ENCODE measurements at regions not wholly inside any gene's neighbourhood (a gene's known extent, or its start where the extent isn't known, plus 50 kb on each side); places are given as distances from the start of the nearest gene placed in this dataset.

- DNase-seq (ENCODE audit: low read depth in 4 of 6, low spot score in 6 of 6) = peak in 1 of 6 donors; percentile 14
- H3K4me3 ChIP-seq (ENCODE audit: low read depth, low read length) = no peak overlapping the region
- no peaks in the 10 kb centered on the region for H3K36me3 ChIP-seq (ENCODE audit: control insufficient read depth, insufficient read depth, low read length)
- H3K9me3 ChIP-seq (ENCODE audit: control insufficient read depth, insufficient read depth, low read length) = no peaks in the 10 kb centered on the region
- H3K27ac ChIP-seq (ENCODE audit: low read depth, low read length) = no peak overlapping the region
- no peaks in the 10 kb centered on the region for H3K27me3 ChIP-seq (ENCODE audit: control insufficient read depth, insufficient read depth, low read length)
- no peaks in the 10 kb centered on the region for H3K4me1 ChIP-seq (ENCODE audit: control insufficient read depth, insufficient read depth, low read length)
These were observed 1526.6 kb upstream of the FLRT2 start for GRCh38 chr14:84003346-84003745.

GRCh38 chr14:84006643-84007155 lies 1523.2 kb upstream of the FLRT2 start:
- Histone ChIP-seq H3K27ac (ENCODE audit: low read depth, low read length) (no peak overlapping the region), H3K36me3 (ENCODE audit: control insufficient read depth, insufficient read depth, low read length) (no peaks in the 10 kb centered on the region), H3K27me3 (ENCODE audit: control insufficient read depth, insufficient read depth, low read length) (no peaks in the 10 kb centered on the region), H3K4me1 (ENCODE audit: control insufficient read depth, insufficient read depth, low read length) (no peaks in the 10 kb centered on the region), H3K4me3 (ENCODE audit: low read depth, low read length) (no peak overlapping the region), H3K9me3 (ENCODE audit: control insufficient read depth, insufficient read depth, low read length) (no peaks in the 10 kb centered on the region)
- DNase-seq (ENCODE audit: low read depth in 4 of 6, low spot score in 6 of 6) = peak in 1 of 6 donors; percentile 15
- WGBS (ENCODE audit: insufficient coverage) = 87% methylated on average over 3 of the region's 3 CpGs

- Histone ChIP-seq H3K27ac (ENCODE audit: low read depth, low read length) (no peak overlapping the region), H3K36me3 (ENCODE audit: control insufficient read depth, insufficient read depth, low read length) (no peaks in the 10 kb centered on the region), H3K27me3 (ENCODE audit: control insufficient read depth, insufficient read depth, low read length) (no peaks in the 10 kb centered on the region), H3K9me3 (ENCODE audit: control insufficient read depth, insufficient read depth, low read length) (no peaks in the 10 kb centered on the region), H3K4me3 (ENCODE audit: low read depth, low read length) (no peak overlapping the region), H3K4me1 (ENCODE audit: control insufficient read depth, insufficient read depth, low read length) (no peaks in the 10 kb centered on the region)
- WGBS (ENCODE audit: insufficient coverage) = no CpG with 5 or more reads among the region's 1 CpG
- DNase-seq (ENCODE audit: low read depth in 4 of 6, low spot score in 6 of 6) = no peak
These were observed 1516.5 kb upstream of the FLRT2 start for GRCh38 chr14:84013424-84013823.

- Histone ChIP-seq H3K9me3 (ENCODE audit: control insufficient read depth, insufficient read depth, low read length) (no peaks in the 10 kb centered on the region), H3K4me3 (ENCODE audit: low read depth, low read length) (no peak overlapping the region), H3K27me3 (ENCODE audit: control insufficient read depth, insufficient read depth, low read length) (no peaks in the 10 kb centered on the region), H3K36me3 (ENCODE audit: control insufficient read depth, insufficient read depth, low read length) (no peaks in the 10 kb centered on the region), H3K4me1 (ENCODE audit: control insufficient read depth, insufficient read depth, low read length) (no peaks in the 10 kb centered on the region), H3K27ac (ENCODE audit: low read depth, low read length) (no peak overlapping the region)
- DNase-seq (ENCODE audit: low read depth in 4 of 6, low spot score in 6 of 6) = peak in 5 of 6 donors; percentile 6 to 89 (median 22)
- 60% methylated on average over 1 of the region's 7 CpGs for WGBS (ENCODE audit: insufficient coverage)
These were observed 1512.4 kb upstream of the FLRT2 start for GRCh38 chr14:84017495-84017894.

GRCh38 chr14:84021433-84021832 lies 1508.5 kb upstream of the FLRT2 start:
- Histone ChIP-seq H3K27me3 (ENCODE audit: control insufficient read depth, insufficient read depth, low read length) (no peaks in the 10 kb centered on the region), H3K4me1 (ENCODE audit: control insufficient read depth, insufficient read depth, low read length) (no peaks in the 10 kb centered on the region), H3K9me3 (ENCODE audit: control insufficient read depth, insufficient read depth, low read length) (no peaks in the 10 kb centered on the region), H3K27ac (ENCODE audit: low read depth, low read length) (no peak overlapping the region), H3K36me3 (ENCODE audit: control insufficient read depth, insufficient read depth, low read length) (no peaks in the 10 kb centered on the region), H3K4me3 (ENCODE audit: low read depth, low read length) (no peak overlapping the region)
- no peak for DNase-seq (ENCODE audit: low read depth in 4 of 6, low spot score in 6 of 6)

- Histone ChIP-seq H3K27ac (ENCODE audit: low read depth, low read length) (no peak overlapping the region), H3K4me1 (ENCODE audit: control insufficient read depth, insufficient read depth, low read length) (no peaks in the 10 kb centered on the region), H3K9me3 (ENCODE audit: control insufficient read depth, insufficient read depth, low read length) (no peaks in the 10 kb centered on the region), H3K27me3 (ENCODE audit: control insufficient read depth, insufficient read depth, low read length) (no peaks in the 10 kb centered on the region), H3K36me3 (ENCODE audit: control insufficient read depth, insufficient read depth, low read length) (no peaks in the 10 kb centered on the region), H3K4me3 (ENCODE audit: low read depth, low read length) (no peak overlapping the region)
- 90% methylated on average over 4 of the region's 6 CpGs for WGBS (ENCODE audit: insufficient coverage)
- DNase-seq (ENCODE audit: low read depth in 4 of 6, low spot score in 6 of 6) = no peak
These were observed 1505.6 kb upstream of the FLRT2 start for GRCh38 chr14:84024231-84024820.

GRCh38 chr14:84025106-84026012 lies 1504.6 kb upstream of the FLRT2 start:
- no peak for DNase-seq (ENCODE audit: low read depth in 4 of 6, low spot score in 6 of 6)
- no peak overlapping the region for H3K27ac ChIP-seq (ENCODE audit: low read depth, low read length)
- 94% methylated on average over 4 of the region's 8 CpGs for WGBS (ENCODE audit: insufficient coverage)
- H3K27me3 ChIP-seq (ENCODE audit: control insufficient read depth, insufficient read depth, low read length) = no peaks in the 10 kb centered on the region
- no peaks in the 10 kb centered on the region for H3K9me3 ChIP-seq (ENCODE audit: control insufficient read depth, insufficient read depth, low read length)
- H3K4me3 ChIP-seq (ENCODE audit: low read depth, low read length) = no peak overlapping the region
- no peaks in the 10 kb centered on the region for H3K4me1 ChIP-seq (ENCODE audit: control insufficient read depth, insufficient read depth, low read length)
- H3K36me3 ChIP-seq (ENCODE audit: control insufficient read depth, insufficient read depth, low read length) = no peaks in the 10 kb centered on the region

- peak in 1 of 6 donors; percentile 29 for DNase-seq (ENCODE audit: low read depth in 4 of 6, low spot score in 6 of 6)
- no peaks in the 10 kb centered on the region for H3K27me3 ChIP-seq (ENCODE audit: control insufficient read depth, insufficient read depth, low read length)
These were observed 1502.6 kb upstream of the FLRT2 start for GRCh38 chr14:84027351-84027750.

GRCh38 chr14:84028080-84028604 lies 1501.8 kb upstream of the FLRT2 start:
- Histone ChIP-seq H3K27me3 (ENCODE audit: control insufficient read depth, insufficient read depth, low read length) (no peaks in the 10 kb centered on the region), H3K27ac (ENCODE audit: low read depth, low read length) (no peak overlapping the region), H3K9me3 (ENCODE audit: control insufficient read depth, insufficient read depth, low read length) (no peaks in the 10 kb centered on the region), H3K4me3 (ENCODE audit: low read depth, low read length) (no peak overlapping the region), H3K36me3 (ENCODE audit: control insufficient read depth, insufficient read depth, low read length) (no peaks in the 10 kb centered on the region), H3K4me1 (ENCODE audit: control insufficient read depth, insufficient read depth, low read length) (no peaks in the 10 kb centered on the region)
- DNase-seq (ENCODE audit: low read depth in 4 of 6, low spot score in 6 of 6) = no peak
- WGBS (ENCODE audit: insufficient coverage) = 90% methylated on average over 1 of the region's 5 CpGs

More at GRCh38 chr14:84027351-84027750, 1502.6 kb upstream of the FLRT2 start:
- no peak overlapping the region for H3K27ac ChIP-seq (ENCODE audit: low read depth, low read length)
- H3K4me1 ChIP-seq (ENCODE audit: control insufficient read depth, insufficient read depth, low read length) = no peaks in the 10 kb centered on the region
- H3K4me3 ChIP-seq (ENCODE audit: low read depth, low read length) = no peak overlapping the region
- no peaks in the 10 kb centered on the region for H3K9me3 ChIP-seq (ENCODE audit: control insufficient read depth, insufficient read depth, low read length)
- no peaks in the 10 kb centered on the region for H3K36me3 ChIP-seq (ENCODE audit: control insufficient read depth, insufficient read depth, low read length)

GRCh38 chr14:84029246-84029645 lies 1500.7 kb upstream of the FLRT2 start:
- no peak for DNase-seq (ENCODE audit: low read depth in 4 of 6, low spot score in 6 of 6)
- no peaks in the 10 kb centered on the region for H3K36me3 ChIP-seq (ENCODE audit: control insufficient read depth, insufficient read depth, low read length)
- H3K4me3 ChIP-seq (ENCODE audit: low read depth, low read length) = no peak overlapping the region
- H3K27ac ChIP-seq (ENCODE audit: low read depth, low read length) = no peak overlapping the region
- no peaks in the 10 kb centered on the region for H3K9me3 ChIP-seq (ENCODE audit: control insufficient read depth, insufficient read depth, low read length)
- no peaks in the 10 kb centered on the region for H3K27me3 ChIP-seq (ENCODE audit: control insufficient read depth, insufficient read depth, low read length)
- no peaks in the 10 kb centered on the region for H3K4me1 ChIP-seq (ENCODE audit: control insufficient read depth, insufficient read depth, low read length)
